Upper lobe of right lung (tissue), 1 donor: ENCODE measurements at regions not wholly inside any gene's neighbourhood (a gene's known extent, or its start where the extent isn't known, plus 50 kb on each side); places are given as distances from the start of the nearest gene placed in this dataset.

Source experiments
- ATAC-seq: fragments of 200-7000 bp; cut with Tn5 transposase; one replicate; pipeline ENCODE4 v1.9.1; 2020; ENCODE audit warnings: mild to moderate bottlenecking, moderate library complexity
- DNase-seq: peaks from one replicate; pipeline ENCODE4 v3.0.0-alpha.2; 2020
- H3K27ac ChIP-seq: fragments of 200-600 bp; one replicate; pipeline ENCODE4 v1.8.0; 2022
- H3K27me3 ChIP-seq: fragments of 200-600 bp; one replicate; pipeline ENCODE4 v1.8.0; 2022; ENCODE audit warnings: mild to moderate bottlenecking
- H3K36me3 ChIP-seq: fragments of 200-600 bp; one replicate; pipeline ENCODE4 v1.8.0; 2022
- H3K4me1 ChIP-seq: fragments of 200-600 bp; one replicate; pipeline ENCODE4 v1.8.0; 2022
- H3K4me3 ChIP-seq: fragments of 200-600 bp; one replicate; pipeline ENCODE4 v1.8.0; 2022; ENCODE audit warnings: mild to moderate bottlenecking
- H3K9me3 ChIP-seq: fragments of 200-600 bp; one replicate; pipeline ENCODE4 v1.8.0; 2022
- intact Hi-C: fragments of 100-400 bp; cut with DNase I; formaldehyde crosslinking; loops from one replicate; pipeline ENCODE4 v1.11.0; 2022
- TF ChIP-seq, protein P1 (sequence below): fragments of 200-600 bp; IDR thresholded peaks from one replicate; pipeline ENCODE4 v1.8.0; 2022; ENCODE audit warnings: antibody characterized with exemption
- donor health status: DM: no; HTN: yes; CAD: no; lungs with severe emphysema.

- DNase-seq (no peak), ATAC-seq (no peak)
- Histone ChIP-seq H3K27me3 (peaks cover 2% of the 10 kb centered on the region), H3K4me1 (no peaks in the 10 kb centered on the region), H3K9me3 (no peaks in the 10 kb centered on the region), H3K36me3 (no peaks in the 10 kb centered on the region), H3K27ac (no peak overlapping the region), H3K4me3 (no peak overlapping the region)
- intact Hi-C loops, result no loop called here
- TF ChIP-seq, protein P1, sequence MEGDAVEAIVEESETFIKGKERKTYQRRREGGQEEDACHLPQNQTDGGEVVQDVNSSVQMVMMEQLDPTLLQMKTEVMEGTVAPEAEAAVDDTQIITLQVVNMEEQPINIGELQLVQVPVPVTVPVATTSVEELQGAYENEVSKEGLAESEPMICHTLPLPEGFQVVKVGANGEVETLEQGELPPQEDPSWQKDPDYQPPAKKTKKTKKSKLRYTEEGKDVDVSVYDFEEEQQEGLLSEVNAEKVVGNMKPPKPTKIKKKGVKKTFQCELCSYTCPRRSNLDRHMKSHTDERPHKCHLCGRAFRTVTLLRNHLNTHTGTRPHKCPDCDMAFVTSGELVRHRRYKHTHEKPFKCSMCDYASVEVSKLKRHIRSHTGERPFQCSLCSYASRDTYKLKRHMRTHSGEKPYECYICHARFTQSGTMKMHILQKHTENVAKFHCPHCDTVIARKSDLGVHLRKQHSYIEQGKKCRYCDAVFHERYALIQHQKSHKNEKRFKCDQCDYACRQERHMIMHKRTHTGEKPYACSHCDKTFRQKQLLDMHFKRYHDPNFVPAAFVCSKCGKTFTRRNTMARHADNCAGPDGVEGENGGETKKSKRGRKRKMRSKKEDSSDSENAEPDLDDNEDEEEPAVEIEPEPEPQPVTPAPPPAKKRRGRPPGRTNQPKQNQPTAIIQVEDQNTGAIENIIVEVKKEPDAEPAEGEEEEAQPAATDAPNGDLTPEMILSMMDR, result no peak
Observed at GRCh38 chr12:107332743-107333142, 239.4 kb upstream of the CRY1 start.

DNA sequence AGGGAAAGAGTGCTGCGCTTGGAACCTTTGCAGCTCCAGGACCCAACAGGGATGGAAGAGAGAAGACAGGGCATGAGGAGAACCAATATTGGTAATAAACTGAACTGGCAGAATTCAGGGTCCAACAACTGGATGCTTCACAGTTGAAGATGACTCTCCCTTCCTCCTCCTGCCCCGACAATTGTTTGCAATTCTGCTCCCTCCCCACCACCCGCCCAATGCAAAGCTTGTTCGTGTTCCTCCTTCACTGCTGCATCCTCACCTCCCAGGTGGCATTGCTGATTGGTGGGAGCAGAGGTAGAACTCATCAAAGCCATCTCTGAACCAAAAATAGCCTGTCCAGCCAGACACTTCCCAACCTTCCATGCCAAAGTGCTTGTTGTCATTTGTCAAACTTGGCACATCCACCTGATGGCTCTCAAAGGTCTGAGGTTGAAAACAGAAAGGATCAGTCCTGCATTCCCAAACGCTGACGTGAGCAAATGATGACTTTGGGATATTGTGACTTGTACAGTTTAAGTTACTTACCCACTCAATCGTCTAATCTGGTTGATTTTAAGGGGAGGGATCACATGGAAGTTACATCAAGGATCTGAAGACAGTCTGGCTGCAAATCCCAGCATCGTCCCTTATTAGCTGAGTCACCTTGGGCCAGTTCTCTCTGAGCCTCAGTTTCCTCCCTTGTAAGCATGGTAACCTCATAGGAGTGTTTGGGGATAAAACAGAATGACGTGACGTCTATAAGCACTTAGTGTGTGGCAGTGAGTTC is 242.6 kb upstream of the CRY1 start:
- Histone ChIP-seq H3K4me3 (no peak overlapping the region), H3K4me1 (no peaks in the 10 kb centered on the region), H3K9me3 (no peaks in the 10 kb centered on the region), H3K27ac (no peak overlapping the region), H3K36me3 (no peaks in the 10 kb centered on the region), H3K27me3 (no peaks in the 10 kb centered on the region)
- no peak for DNase-seq
- TF ChIP-seq, protein P1, result no peak
- no peak for ATAC-seq
- intact Hi-C loops, result no loop called here

GRCh38 chr12:107336695-107337094 is 243.3 kb upstream of the CRY1 start:
- TF ChIP-seq, protein P1, result no peak
- Histone ChIP-seq H3K27ac (no peak overlapping the region), H3K27me3 (no peaks in the 10 kb centered on the region), H3K4me1 (no peaks in the 10 kb centered on the region), H3K36me3 (no peaks in the 10 kb centered on the region), H3K4me3 (no peak overlapping the region), H3K9me3 (no peaks in the 10 kb centered on the region)
- ATAC-seq (no peak), DNase-seq (no peak)
- intact Hi-C loops, result no loop called here

DNA sequence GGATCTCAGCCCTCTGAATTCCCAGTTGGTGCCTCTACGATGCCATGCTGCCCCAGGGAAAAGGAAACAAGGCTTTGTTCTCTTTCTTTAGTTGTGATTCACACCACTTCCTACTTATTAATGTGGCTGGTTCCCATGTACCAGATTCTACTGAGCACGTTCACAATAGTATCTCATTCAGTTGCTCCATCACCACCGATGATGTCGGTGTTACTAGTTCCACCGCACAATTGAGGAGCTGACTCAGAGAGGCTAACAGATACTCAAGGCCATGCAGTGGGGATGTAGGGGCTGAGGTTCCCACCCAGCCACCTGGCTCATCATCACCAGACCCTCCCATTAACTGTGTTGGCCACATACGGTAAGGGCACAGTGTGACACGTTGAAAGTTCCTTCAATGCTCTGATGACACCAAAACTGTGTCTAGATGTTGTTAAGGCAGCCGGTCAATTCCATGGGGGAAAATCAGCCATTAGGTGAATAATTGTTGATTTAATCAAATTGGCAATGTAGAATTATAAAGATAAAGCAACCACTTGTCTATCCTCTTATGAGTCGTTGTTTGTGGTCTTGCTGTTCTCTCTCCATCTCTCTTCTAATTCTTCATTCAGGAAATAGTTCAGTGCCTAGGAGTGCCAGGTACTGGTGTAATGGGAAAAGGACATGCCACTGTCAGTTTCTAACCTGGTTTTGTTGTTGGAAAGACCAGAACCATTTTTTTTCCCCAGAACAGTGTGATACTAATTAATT is 244.2 kb upstream of the CRY1 start:
- H3K27ac ChIP-seq, result no peak overlapping the region
- TF ChIP-seq, protein P1, result no peak

DNA sequence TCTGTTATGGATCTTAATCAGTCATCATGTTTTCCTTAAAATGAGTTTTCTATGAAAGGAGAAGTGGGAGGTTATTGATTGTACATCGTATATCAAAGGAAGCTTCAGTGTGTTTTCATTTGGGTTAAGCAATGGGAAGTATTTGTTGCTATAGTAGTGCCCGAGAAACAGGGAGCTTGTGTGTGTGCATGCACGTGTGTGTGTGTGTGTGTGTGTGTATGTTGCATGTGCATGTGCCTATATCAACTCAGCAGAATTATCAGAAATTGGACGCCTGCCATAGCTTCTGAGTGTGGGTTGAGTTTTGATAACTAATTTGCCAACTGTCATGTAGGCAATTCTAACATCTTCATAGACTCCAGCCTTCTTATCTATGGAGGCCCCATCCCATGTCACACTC is 246.1 kb upstream of the CRY1 start:
- intact Hi-C loops, result no loop called here
- Histone ChIP-seq H3K4me1 (no peaks in the 10 kb centered on the region), H3K4me3 (no peak overlapping the region), H3K36me3 (no peaks in the 10 kb centered on the region), H3K9me3 (no peaks in the 10 kb centered on the region), H3K27ac (no peak overlapping the region), H3K27me3 (no peaks in the 10 kb centered on the region)
- no peak for DNase-seq
- no peak for ATAC-seq
- TF ChIP-seq, protein P1, result no peak

More for the DNA sequence above, 244.2 kb upstream of the CRY1 start:
- DNase-seq, result no peak
- no peaks in the 10 kb centered on the region for H3K9me3 ChIP-seq
- no peaks in the 10 kb centered on the region for H3K4me1 ChIP-seq
- no peaks in the 10 kb centered on the region for H3K36me3 ChIP-seq
- no peaks in the 10 kb centered on the region for H3K27me3 ChIP-seq
- no peak overlapping the region for H3K4me3 ChIP-seq
- ATAC-seq, result no peak
- intact Hi-C loops, result no loop called here
